ENCODE measurements at regions not wholly inside any gene's neighbourhood (a gene's known extent, or its start where the extent isn't known, plus 50 kb on each side); places are given as distances from the start of the nearest gene placed in this dataset.

DNA sequence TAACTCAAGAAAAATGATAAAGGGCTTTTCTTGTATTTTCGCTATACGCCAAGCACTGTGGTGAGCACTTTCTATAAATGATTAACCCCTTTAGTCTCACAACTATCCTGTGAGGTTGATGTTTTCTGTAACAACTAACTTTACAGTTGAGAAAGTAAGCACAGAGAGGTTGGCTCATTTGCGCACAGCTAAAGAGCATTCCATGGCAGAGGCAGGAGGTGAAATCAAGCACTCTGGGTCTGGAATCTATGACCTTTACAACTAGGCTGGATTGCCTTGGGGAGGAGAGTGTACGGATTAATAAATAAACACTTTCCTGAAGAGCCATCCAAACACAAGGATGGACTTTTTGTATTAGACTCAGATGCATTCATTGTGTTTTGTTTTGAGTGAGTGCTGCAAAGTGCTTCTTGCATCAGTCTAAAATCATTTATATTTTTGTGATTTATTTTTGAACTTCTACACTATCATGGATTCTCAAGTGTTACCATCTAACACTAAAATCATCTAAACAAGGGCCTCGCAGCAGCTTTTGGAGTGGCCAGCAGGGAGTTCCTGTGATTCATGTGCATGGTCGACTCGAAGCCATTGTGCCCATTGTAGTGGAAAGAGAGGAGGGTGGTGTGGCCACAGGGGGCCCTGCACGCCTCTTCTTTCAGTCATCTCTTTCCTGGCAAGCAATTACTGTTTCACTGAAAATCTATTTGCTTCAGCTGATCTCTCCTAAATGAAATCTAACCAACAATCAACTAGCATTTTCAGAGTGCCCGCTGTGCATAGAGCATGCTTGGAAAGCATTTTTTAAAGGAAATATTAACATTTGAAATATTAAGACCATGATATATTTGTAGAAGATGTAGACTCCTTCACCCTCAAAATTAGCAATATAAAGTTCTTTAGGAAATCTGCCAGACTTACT is 633.4 kb upstream of the COBL start:
- intact Hi-C loops (cut with DNase I), result no loop called here
- Histone ChIP-seq H3K27ac (no peak overlapping the region), H3K4me1 (no peaks in the 10 kb centered on the region), H3K36me3 (no peaks in the 10 kb centered on the region), H3K4me3 (no peak overlapping the region), H3K9me3 (no peaks in the 10 kb centered on the region), H3K27me3 (ENCODE audit: low read depth) (no peaks in the 10 kb centered on the region)
- ATAC-seq (no peak), DNase-seq (no peak)
- TF ChIP-seq, protein P1, sequence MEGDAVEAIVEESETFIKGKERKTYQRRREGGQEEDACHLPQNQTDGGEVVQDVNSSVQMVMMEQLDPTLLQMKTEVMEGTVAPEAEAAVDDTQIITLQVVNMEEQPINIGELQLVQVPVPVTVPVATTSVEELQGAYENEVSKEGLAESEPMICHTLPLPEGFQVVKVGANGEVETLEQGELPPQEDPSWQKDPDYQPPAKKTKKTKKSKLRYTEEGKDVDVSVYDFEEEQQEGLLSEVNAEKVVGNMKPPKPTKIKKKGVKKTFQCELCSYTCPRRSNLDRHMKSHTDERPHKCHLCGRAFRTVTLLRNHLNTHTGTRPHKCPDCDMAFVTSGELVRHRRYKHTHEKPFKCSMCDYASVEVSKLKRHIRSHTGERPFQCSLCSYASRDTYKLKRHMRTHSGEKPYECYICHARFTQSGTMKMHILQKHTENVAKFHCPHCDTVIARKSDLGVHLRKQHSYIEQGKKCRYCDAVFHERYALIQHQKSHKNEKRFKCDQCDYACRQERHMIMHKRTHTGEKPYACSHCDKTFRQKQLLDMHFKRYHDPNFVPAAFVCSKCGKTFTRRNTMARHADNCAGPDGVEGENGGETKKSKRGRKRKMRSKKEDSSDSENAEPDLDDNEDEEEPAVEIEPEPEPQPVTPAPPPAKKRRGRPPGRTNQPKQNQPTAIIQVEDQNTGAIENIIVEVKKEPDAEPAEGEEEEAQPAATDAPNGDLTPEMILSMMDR (IDR thresholded peaks at IDR 0.05), result no peak

DNA sequence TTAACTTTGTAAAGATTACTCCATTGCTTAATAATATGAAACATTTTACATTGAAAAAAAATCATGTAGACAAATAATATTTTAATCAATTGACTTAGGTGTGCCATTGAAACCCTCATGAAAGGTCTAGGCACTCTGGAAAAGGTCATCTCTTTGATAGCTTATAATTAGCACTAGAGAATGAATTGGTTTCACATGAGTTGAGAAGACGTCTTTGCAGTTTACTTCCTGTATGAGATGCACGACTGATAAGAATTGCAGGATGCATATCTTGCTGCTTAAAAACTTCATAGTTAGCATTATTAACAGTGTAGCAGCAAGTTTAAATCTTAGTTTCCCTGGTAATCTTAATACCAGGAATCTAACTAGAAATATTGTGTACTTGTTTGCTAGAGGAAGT is 614.2 kb upstream of the COBL start:
- intact Hi-C loops (cut with DNase I), result no loop called here
- ATAC-seq, result no peak
- TF ChIP-seq, protein P1 (IDR thresholded peaks at IDR 0.05), result no peak
- Histone ChIP-seq H3K27ac (no peak overlapping the region), H3K36me3 (no peaks in the 10 kb centered on the region), H3K4me1 (no peaks in the 10 kb centered on the region), H3K27me3 (ENCODE audit: low read depth) (no peaks in the 10 kb centered on the region), H3K4me3 (no peak overlapping the region), H3K9me3 (no peaks in the 10 kb centered on the region)
- no peak for DNase-seq

DNA sequence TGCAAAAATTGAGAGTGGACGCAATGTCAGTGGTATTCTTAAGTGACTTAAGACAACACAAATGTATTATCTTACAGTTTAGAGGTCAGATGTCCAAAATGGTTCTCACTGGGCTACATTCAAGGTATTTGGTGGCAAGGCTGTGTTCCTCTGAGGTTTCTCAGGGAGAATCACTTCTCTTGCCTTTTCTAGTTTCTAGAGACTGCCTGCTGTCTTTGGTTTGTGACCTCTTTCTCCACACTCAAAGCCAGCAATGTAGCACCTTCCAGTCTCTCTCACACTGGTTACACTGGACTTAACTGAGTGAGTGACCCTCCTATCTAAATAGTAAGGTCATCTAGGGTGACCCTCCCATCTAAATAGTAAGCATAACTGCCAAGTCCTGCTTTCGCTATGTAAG is 613.2 kb upstream of the COBL start:
- DNase-seq, result no peak
- intact Hi-C loops (cut with DNase I), result no loop called here
- TF ChIP-seq, protein P1 (IDR thresholded peaks at IDR 0.05), result no peak
- no peaks in the 10 kb centered on the region for H3K27me3 ChIP-seq (ENCODE audit: low read depth)
- no peak overlapping the region for H3K27ac ChIP-seq
- no peak overlapping the region for H3K4me3 ChIP-seq
- no peaks in the 10 kb centered on the region for H3K4me1 ChIP-seq
- H3K9me3 ChIP-seq, result no peaks in the 10 kb centered on the region
- no peak for ATAC-seq
- no peaks in the 10 kb centered on the region for H3K36me3 ChIP-seq

DNA sequence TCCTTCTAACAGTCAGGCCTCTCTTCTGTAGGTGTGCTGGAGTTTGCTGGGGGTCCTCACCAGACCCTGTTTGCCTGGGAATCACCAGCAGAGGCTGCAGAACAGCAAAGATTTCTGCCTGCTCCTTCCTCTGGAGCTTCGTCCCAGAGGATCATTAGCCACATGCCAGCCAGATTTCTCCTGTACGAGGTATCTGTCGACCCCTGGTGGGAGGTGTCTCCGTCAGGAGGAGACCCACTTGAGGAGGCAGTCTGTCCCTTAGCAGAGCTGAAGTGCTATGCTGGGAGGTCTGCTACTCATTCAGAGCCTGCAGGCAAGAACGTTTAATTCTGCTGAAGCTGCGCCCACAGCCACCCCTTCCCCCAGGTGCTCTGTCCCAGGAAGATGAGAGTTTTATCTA is 611.1 kb upstream of the COBL start:
- no peak for DNase-seq
- no peak for ATAC-seq
- no peaks in the 10 kb centered on the region for H3K27me3 ChIP-seq (ENCODE audit: low read depth)
- TF ChIP-seq, protein P1 (IDR thresholded peaks at IDR 0.05), result no peak
- H3K4me1 ChIP-seq, result no peaks in the 10 kb centered on the region
- no peak overlapping the region for H3K27ac ChIP-seq
- intact Hi-C loops (cut with DNase I), result no loop called here
- peaks cover 4% of the 10 kb centered on the region for H3K9me3 ChIP-seq
- H3K36me3 ChIP-seq, result no peaks in the 10 kb centered on the region
- H3K4me3 ChIP-seq, result no peak overlapping the region

DNA sequence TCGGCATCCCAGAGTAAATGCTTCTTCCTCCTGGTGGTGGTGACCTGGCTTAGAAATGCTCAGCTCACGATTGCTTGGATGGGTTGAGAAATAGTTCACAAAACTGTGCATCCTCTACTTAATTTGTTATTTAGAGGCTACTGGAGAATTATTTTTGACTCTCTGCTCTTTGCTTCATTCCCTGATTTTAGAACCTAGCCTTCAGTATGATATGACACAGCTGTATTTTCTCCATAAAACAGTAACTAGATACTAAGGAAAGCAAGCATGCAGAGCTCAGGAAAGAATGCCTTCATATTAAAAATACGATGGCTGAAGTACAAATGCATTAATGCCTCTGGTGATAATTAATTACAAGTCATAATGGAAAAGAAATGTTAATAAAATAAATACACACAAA is 602.0 kb upstream of the COBL start:
- ATAC-seq (no peak), DNase-seq (no peak)
- peaks cover 4% of the 10 kb centered on the region for H3K9me3 ChIP-seq
- intact Hi-C loops (cut with DNase I), result no loop called here
- H3K4me3 ChIP-seq, result no peak overlapping the region
- no peak overlapping the region for H3K27ac ChIP-seq
- TF ChIP-seq, protein P1 (IDR thresholded peaks at IDR 0.05), result no peak
- H3K36me3 ChIP-seq, result no peaks in the 10 kb centered on the region
- no peaks in the 10 kb centered on the region for H3K27me3 ChIP-seq (ENCODE audit: low read depth)
- no peaks in the 10 kb centered on the region for H3K4me1 ChIP-seq
